A673 (cell line): ENCODE measurements at regions not wholly inside any gene's neighbourhood (a gene's known extent, or its start where the extent isn't known, plus 50 kb on each side); places are given as distances from the start of the nearest gene placed in this dataset.

Experiments
- BruUV-seq: library from RNA; stranded (reverse); fragments of 400-500 nt; replicated peaks from 2 replicates; lab custom pipeline; 2021; lab: Mats Ljungman, UMichigan
- CTCF ChIA-PET: fragments of 300-600 bp; sonication (Branson Sonifier 250); formaldehyde crosslinking; loops from one replicate; lab custom pipeline; 2022; ENCODE audit warnings: antibody characterized with exemption; lab: Charles Lee
- POLR2A ChIA-PET: fragments of 300-600 bp; sonication (Branson Sonifier 250); formaldehyde crosslinking; loops from one replicate; lab custom pipeline; 2022; ENCODE audit warnings: antibody characterized with exemption; ENCODE audit not compliant: low non-redundant PET; lab: Charles Lee
- DNase-seq: peaks from one replicate; pipeline ENCODE4 v3.0.0-alpha.2; 2015; ENCODE audit warnings: low spot score
- H3K27ac ChIP-seq: fragments of 200-600 bp; sonication (generic); 2 replicates; pipeline ENCODE4 v1.5.1; 2016; ENCODE audit warnings: mixed run types, low read depth, mild to moderate bottlenecking, mixed read lengths, antibody characterized with exemption, low read length; ENCODE audit not compliant: poor library complexity, severe bottlenecking
- H3K27me3 ChIP-seq: fragments of 200-600 bp; sonication (generic); replicated peaks from 2 replicates; pipeline ENCODE4 v1.6.1; 2017; ENCODE audit warnings: mixed run types, low read depth, mild to moderate bottlenecking, mixed read lengths, antibody characterized with exemption, low read length; ENCODE audit not compliant: insufficient read depth, poor library complexity
- H3K36me3 ChIP-seq: fragments of 200-600 bp; sonication (generic); 2 replicates; pipeline ENCODE4 v1.6.1; 2016; ENCODE audit warnings: mixed run types, mild to moderate bottlenecking, mixed read lengths, antibody characterized with exemption, low read length; ENCODE audit not compliant: insufficient read depth, poor library complexity, severe bottlenecking
- H3K4me1 ChIP-seq: fragments of 200-600 bp; sonication (generic); 2 replicates; pipeline ENCODE4 v1.6.1; 2017; ENCODE audit warnings: mixed run types, mild to moderate bottlenecking, mixed read lengths, antibody characterized with exemption, low read length; ENCODE audit not compliant: insufficient read depth, poor library complexity, severe bottlenecking
- H3K4me3 ChIP-seq: fragments of 200-600 bp; sonication (generic); 2 replicates; pipeline ENCODE4 v1.5.1; 2016; ENCODE audit warnings: low read depth, mixed run types, mild to moderate bottlenecking, mixed read lengths, low read length; ENCODE audit not compliant: poor library complexity, severe bottlenecking
- H3K9me3 ChIP-seq: fragments of 200-600 bp; sonication (generic); 2 replicates; pipeline ENCODE4 v1.6.1; 2016; ENCODE audit warnings: mixed run types, low read depth, mild to moderate bottlenecking, mixed read lengths, antibody characterized with exemption, low read length; ENCODE audit not compliant: poor library complexity, severe bottlenecking
- EZH2 ChIP-seq: fragments of 200-600 bp; sonication (generic); IDR thresholded peaks from 2 replicates; pipeline ENCODE4 v1.6.1; 2017; ENCODE audit warnings: borderline replicate concordance, low read depth, mild to moderate bottlenecking, mixed read lengths, antibody characterized with exemption, low read length; ENCODE audit not compliant: poor library complexity, severe bottlenecking
- intact Hi-C: fragments of 100-400 bp; cut with micrococcal nuclease; formaldehyde crosslinking; loops from one replicate; pipeline ENCODE4 v1.10.0; 2022; ENCODE audit not compliant: unreplicated experiment
- TF ChIP-seq, protein P1 (sequence below): fragments of 300-800, 200-600 bp; sonication (generic); conservative IDR thresholded peaks from 2 replicates; pipeline ENCODE4 v1.5.1; 2017; ENCODE audit warnings: low read depth, mild to moderate bottlenecking, antibody characterized with exemption, low read length, moderate library complexity, mixed read lengths

- no peaks in the 10 kb centered on the region for H3K9me3 ChIP-seq
- no peaks in the 10 kb centered on the region for H3K36me3 ChIP-seq
- H3K27ac ChIP-seq: no peak overlapping the region
- CTCF ChIA-PET: no interaction called here
- no peak overlapping the region for H3K4me3 ChIP-seq
- no peaks in the 10 kb centered on the region for H3K27me3 ChIP-seq
- TF ChIP-seq, protein P1, sequence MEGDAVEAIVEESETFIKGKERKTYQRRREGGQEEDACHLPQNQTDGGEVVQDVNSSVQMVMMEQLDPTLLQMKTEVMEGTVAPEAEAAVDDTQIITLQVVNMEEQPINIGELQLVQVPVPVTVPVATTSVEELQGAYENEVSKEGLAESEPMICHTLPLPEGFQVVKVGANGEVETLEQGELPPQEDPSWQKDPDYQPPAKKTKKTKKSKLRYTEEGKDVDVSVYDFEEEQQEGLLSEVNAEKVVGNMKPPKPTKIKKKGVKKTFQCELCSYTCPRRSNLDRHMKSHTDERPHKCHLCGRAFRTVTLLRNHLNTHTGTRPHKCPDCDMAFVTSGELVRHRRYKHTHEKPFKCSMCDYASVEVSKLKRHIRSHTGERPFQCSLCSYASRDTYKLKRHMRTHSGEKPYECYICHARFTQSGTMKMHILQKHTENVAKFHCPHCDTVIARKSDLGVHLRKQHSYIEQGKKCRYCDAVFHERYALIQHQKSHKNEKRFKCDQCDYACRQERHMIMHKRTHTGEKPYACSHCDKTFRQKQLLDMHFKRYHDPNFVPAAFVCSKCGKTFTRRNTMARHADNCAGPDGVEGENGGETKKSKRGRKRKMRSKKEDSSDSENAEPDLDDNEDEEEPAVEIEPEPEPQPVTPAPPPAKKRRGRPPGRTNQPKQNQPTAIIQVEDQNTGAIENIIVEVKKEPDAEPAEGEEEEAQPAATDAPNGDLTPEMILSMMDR: no peak
- TF ChIP-seq EZH2: no peak
- POLR2A ChIA-PET: no interaction called here
- no TSS peak for BruUV-seq
- no peak for DNase-seq
- intact Hi-C loops: no loop called here
- H3K4me1 ChIP-seq: no peaks in the 10 kb centered on the region
Observed at GRCh38 chr14:81765651-81766275, 232.1 kb upstream of the SEL1L start.

- TF ChIP-seq, protein P1: no peak
- no peak for TF ChIP-seq EZH2
- H3K9me3 ChIP-seq: no peaks in the 10 kb centered on the region
- CTCF ChIA-PET: no interaction called here
- H3K27me3 ChIP-seq: no peaks in the 10 kb centered on the region
- H3K4me1 ChIP-seq: no peaks in the 10 kb centered on the region
- no peaks in the 10 kb centered on the region for H3K36me3 ChIP-seq
- H3K27ac ChIP-seq: no peak overlapping the region
- BruUV-seq: no TSS peak
- intact Hi-C loops: no loop called here
- POLR2A ChIA-PET: no interaction called here
- no peak for DNase-seq
- H3K4me3 ChIP-seq: no peak overlapping the region
Observed at GRCh38 chr14:81766321-81766915, 232.8 kb upstream of the SEL1L start.

DNA sequence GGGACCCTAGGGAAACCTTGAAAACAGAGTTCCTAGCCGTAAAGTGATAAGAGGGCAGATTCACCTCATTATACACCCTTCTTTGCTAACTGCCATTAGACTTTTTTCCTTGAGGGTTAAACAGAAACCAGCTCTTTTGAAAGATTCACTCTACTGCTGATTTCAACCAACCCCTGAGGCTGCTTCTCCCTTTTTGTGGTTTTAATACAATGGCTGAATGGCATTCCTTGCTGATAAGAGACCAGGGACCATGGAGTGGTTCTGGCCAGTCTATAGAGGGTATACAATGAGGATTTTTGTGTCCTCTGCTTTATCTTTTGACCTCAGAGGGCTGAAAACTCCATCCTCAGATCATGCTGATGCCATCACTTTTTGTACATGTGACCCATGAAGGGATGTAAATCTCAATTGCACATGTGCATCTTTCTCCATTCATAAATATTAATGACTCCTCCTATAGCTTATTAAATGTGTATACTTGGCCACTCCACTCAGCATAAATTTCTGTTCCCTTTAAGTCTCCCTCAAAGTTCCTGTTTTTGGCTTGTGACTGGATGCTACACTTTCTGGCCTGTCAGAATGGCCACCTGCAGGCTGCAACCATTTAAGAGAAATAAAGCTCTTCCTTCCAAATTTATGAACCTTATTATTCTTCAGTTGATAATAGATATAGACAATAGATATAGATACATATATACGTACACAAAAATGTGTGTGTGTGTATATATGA is 233.8 kb upstream of the SEL1L start:
- Histone ChIP-seq H3K27ac (no peak overlapping the region), H3K4me3 (no peak overlapping the region), H3K36me3 (no peaks in the 10 kb centered on the region), H3K9me3 (no peaks in the 10 kb centered on the region), H3K4me1 (no peaks in the 10 kb centered on the region), H3K27me3 (no peaks in the 10 kb centered on the region)
- no peak for TF ChIP-seq EZH2
- TF ChIP-seq, protein P1: no peak
- ChIA-PET POLR2A (no interaction called here), CTCF (no interaction called here)
- intact Hi-C loops: no loop called here
- DNase-seq: no peak
- BruUV-seq: no TSS peak
